Panc1 (cell line): ENCODE measurements at regions not wholly inside any gene's neighbourhood (a gene's known extent, or its start where the extent isn't known, plus 50 kb on each side); places are given as distances from the start of the nearest gene placed in this dataset.
"Not testable (repeated sequence)": the region's sequence is repeated elsewhere in the genome, so short reads cannot be mapped to it uniquely, and the experiment has no call there.

ENCODE experiments used
- ATAC-seq: fragments of 200-7000 bp; cut with Tn5 transposase; 2 replicates; pipeline ENCODE4 v1.9.1; 2020; ENCODE audit warnings: mild to moderate bottlenecking, moderate library complexity
- BruUV-seq: library from RNA; stranded (reverse); fragments of 400-500 nt; replicated peaks from 2 replicates; lab custom pipeline; 2021; lab: Mats Ljungman, UMichigan
- CTCF ChIA-PET: fragments of 300-600 bp; sonication (Branson Sonifier 250); formaldehyde crosslinking; loops from one replicate; lab custom pipeline; 2022; ENCODE audit warnings: antibody characterized with exemption; lab: Charles Lee
- POLR2A ChIA-PET: fragments of 300-600 bp; sonication (Branson Sonifier 250); formaldehyde crosslinking; loops from one replicate; lab custom pipeline; 2022; ENCODE audit warnings: antibody characterized with exemption; lab: Charles Lee
- DNase-seq: peaks from one replicate; pipeline ENCODE4 v3.0.0-alpha.2; 2010; ENCODE audit warnings: low read depth, low spot score
- H3K27ac ChIP-seq: 2 replicates; pipeline ENCODE4 v1.5.1; 2011; ENCODE audit warnings: mild to moderate bottlenecking, low read length, inconsistent platforms
- H3K27me3 ChIP-seq: fragments of 200-500 bp; sonication (Bioruptor generic); 2 replicates; pipeline ENCODE4 v1.6.0; 2014; ENCODE audit warnings: low read length, inconsistent platforms; ENCODE audit not compliant: control insufficient read depth, insufficient read depth
- H3K36me3 ChIP-seq: fragments of 200-500 bp; sonication (Bioruptor generic); 2 replicates; pipeline ENCODE4 v1.5.1; 2014; ENCODE audit warnings: inconsistent platforms, mild to moderate bottlenecking, low read length, moderate library complexity; ENCODE audit not compliant: control insufficient read depth, insufficient read depth
- H3K4me1 ChIP-seq: 2 replicates; pipeline ENCODE4 v1.5.1; 2011; ENCODE audit warnings: inconsistent platforms, mild to moderate bottlenecking, low read length, moderate library complexity; ENCODE audit not compliant: control insufficient read depth, insufficient read depth
- H3K4me3 ChIP-seq, 2 experiments: 2 replicates each; pipeline ENCODE4 v1.5.1; 2011 to 2012; ENCODE audit warnings: low read depth in 2 of 2, low read length in 2 of 2, mild to moderate bottlenecking in 2 of 2, inconsistent platforms in 1 of 2, moderate library complexity in 1 of 2
- H3K9me3 ChIP-seq: fragments of 200-500 bp; sonication (Bioruptor generic); 2 replicates; pipeline ENCODE4 v1.5.1; 2014; ENCODE audit warnings: low read depth, mild to moderate bottlenecking, inconsistent platforms, low read length, moderate library complexity; ENCODE audit not compliant: control insufficient read depth, insufficient read depth
- POLR2AphosphoS5 ChIP-seq: IDR thresholded peaks from 2 replicates; pipeline ENCODE4 v1.6.1; 2012; ENCODE audit warnings: mild to moderate bottlenecking, low read depth, low read length, moderate library complexity
- SIN3A ChIP-seq: IDR thresholded peaks from 2 replicates; pipeline ENCODE4 v1.6.1; 2012; ENCODE audit warnings: low read depth, mild to moderate bottlenecking, low read length, moderate library complexity, borderline replicate concordance; ENCODE audit not compliant: insufficient read depth
- TCF7L2 ChIP-seq: IDR thresholded peaks from 2 replicates; pipeline ENCODE4 v1.6.1; 2011; ENCODE audit warnings: mild to moderate bottlenecking, low read depth, low read length, inconsistent platforms
- in situ Hi-C: cut with HindIII; loops from 2 replicates; pipeline ENCODE4 v1.10.0; 2016; ENCODE audit warnings: low sequenced_read_pairs, low pct_unique_long_range_greater_than_20kb
- intact Hi-C: fragments of 100-400 bp; cut with micrococcal nuclease; formaldehyde crosslinking; loops from one replicate; pipeline ENCODE4 v1.10.0; 2022; ENCODE audit not compliant: unreplicated experiment
- TF ChIP-seq, protein P1 (sequence below), 2 experiments: IDR thresholded peaks; 2 replicates each; pipeline ENCODE4 v1.6.1; 2011 to 2012; ENCODE audit warnings: low read depth in 2 of 2, control low read depth in 1 of 2, low read length in 1 of 2, mild to moderate bottlenecking in 1 of 2, moderate library complexity in 1 of 2; ENCODE audit not compliant: insufficient read depth in 1 of 2
- TF ChIP-seq, protein P2 (sequence below): fragments of 450-650 bp; IDR thresholded peaks from 2 replicates; pipeline ENCODE4 v1.5.1; 2017; ENCODE audit warnings: mild to moderate bottlenecking

DNA sequence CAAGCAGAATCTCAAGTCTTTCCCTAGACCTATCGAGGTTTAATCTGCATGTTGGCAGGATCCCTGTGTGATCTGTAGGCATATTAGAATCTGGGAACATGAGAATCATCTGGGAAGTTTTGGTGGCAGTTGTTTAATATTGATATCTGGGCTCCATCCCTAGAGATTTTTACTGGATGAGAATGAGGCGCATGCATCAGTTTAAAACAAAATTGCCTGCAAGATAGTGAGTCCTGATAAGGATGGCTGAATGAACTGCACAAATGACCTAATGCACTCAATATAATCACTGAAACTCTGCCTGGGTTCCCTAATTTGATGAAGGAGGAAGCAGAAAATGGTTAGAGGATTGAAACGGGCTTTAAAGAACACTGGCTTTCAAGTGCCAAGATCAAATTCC is 218.0 kb downstream of the FGFR2 start:
- H3K4me1 ChIP-seq = no peaks in the 10 kb centered on the region
- BruUV-seq = no TSS peak
- intact Hi-C loops (no loop called here), in situ Hi-C loops (no loop called here)
- ChIA-PET CTCF (no interaction called here), POLR2A (no interaction called here)
- H3K4me3 ChIP-seq = no peak overlapping the region
- DNase-seq (no peak), ATAC-seq (no peak)
- TF ChIP-seq POLR2AphosphoS5 (no peak), TCF7L2 (no peak), SIN3A (no peak)
- TF ChIP-seq, protein P1, sequence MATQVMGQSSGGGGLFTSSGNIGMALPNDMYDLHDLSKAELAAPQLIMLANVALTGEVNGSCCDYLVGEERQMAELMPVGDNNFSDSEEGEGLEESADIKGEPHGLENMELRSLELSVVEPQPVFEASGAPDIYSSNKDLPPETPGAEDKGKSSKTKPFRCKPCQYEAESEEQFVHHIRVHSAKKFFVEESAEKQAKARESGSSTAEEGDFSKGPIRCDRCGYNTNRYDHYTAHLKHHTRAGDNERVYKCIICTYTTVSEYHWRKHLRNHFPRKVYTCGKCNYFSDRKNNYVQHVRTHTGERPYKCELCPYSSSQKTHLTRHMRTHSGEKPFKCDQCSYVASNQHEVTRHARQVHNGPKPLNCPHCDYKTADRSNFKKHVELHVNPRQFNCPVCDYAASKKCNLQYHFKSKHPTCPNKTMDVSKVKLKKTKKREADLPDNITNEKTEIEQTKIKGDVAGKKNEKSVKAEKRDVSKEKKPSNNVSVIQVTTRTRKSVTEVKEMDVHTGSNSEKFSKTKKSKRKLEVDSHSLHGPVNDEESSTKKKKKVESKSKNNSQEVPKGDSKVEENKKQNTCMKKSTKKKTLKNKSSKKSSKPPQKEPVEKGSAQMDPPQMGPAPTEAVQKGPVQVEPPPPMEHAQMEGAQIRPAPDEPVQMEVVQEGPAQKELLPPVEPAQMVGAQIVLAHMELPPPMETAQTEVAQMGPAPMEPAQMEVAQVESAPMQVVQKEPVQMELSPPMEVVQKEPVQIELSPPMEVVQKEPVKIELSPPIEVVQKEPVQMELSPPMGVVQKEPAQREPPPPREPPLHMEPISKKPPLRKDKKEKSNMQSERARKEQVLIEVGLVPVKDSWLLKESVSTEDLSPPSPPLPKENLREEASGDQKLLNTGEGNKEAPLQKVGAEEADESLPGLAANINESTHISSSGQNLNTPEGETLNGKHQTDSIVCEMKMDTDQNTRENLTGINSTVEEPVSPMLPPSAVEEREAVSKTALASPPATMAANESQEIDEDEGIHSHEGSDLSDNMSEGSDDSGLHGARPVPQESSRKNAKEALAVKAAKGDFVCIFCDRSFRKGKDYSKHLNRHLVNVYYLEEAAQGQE (IDR thresholded peaks at IDR 0.05; ENCODE audit: insufficient read depth in 1 of 2, low read depth in 2 of 2, low read length in 1 of 2) = no peak
- TF ChIP-seq, protein P2, sequence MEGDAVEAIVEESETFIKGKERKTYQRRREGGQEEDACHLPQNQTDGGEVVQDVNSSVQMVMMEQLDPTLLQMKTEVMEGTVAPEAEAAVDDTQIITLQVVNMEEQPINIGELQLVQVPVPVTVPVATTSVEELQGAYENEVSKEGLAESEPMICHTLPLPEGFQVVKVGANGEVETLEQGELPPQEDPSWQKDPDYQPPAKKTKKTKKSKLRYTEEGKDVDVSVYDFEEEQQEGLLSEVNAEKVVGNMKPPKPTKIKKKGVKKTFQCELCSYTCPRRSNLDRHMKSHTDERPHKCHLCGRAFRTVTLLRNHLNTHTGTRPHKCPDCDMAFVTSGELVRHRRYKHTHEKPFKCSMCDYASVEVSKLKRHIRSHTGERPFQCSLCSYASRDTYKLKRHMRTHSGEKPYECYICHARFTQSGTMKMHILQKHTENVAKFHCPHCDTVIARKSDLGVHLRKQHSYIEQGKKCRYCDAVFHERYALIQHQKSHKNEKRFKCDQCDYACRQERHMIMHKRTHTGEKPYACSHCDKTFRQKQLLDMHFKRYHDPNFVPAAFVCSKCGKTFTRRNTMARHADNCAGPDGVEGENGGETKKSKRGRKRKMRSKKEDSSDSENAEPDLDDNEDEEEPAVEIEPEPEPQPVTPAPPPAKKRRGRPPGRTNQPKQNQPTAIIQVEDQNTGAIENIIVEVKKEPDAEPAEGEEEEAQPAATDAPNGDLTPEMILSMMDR = no peak
- H3K27ac ChIP-seq = no peak overlapping the region
- no peaks in the 10 kb centered on the region for H3K36me3 ChIP-seq
- no peaks in the 10 kb centered on the region for H3K27me3 ChIP-seq
- H3K9me3 ChIP-seq = no peaks in the 10 kb centered on the region

DNA sequence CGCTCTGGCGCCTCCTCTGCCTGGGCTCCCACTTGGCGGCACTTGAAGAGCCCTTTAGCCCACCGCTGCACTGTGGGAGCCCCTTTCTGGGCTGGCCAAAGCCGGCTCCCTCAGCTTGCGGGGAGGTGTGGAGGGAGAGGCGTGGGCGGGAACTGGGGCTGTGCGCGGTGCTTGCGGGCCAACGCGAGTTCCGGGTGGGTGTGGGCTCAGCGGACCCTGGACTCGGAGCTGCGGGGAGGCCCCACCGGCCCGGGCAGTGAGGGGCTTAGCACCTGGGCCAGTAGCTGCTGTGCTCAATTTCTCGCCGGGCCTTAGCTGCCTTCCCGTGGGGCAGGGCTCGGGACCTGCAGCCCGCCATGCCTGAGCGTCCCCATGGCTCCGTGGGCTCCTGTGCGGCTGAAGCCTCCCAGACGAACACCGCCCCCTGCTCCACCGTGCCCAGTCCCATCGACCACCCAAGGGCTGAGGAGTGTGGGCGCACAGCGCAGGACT is 216.2 kb downstream of the FGFR2 start:
- in situ Hi-C loops, intact Hi-C loops, ATAC-seq, BruUV-seq, CTCF ChIA-PET, H3K36me3 ChIP-seq, H3K4me3 ChIP-seq, H3K9me3 ChIP-seq, POLR2A ChIA-PET, DNase-seq, H3K4me1 ChIP-seq, H3K27ac ChIP-seq, H3K27me3 ChIP-seq: not testable (repeated sequence)

DNA sequence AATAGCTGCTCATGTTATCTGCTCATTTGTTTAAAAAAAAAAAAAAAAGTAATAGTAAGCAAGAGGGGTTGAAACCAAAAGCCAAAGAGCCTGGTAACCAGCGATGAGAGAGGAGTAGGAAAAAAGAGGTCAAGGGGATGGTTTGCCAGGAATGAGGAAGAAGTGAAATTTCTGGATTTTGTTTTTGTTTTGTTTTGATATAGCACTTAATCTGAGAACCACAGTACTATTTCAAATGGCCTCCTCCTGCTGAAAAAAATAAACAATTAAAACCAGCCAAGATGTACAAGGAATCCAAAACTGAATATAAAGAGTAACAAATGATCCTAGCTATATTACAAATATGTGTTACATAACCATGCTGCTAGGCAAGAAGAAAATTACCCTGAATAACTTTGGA is 213.1 kb downstream of the FGFR2 start:
- H3K9me3 ChIP-seq = no peaks in the 10 kb centered on the region
- DNase-seq (no peak), ATAC-seq (no peak)
- no peak for TF ChIP-seq TCF7L2
- TF ChIP-seq, protein P1 (IDR thresholded peaks at IDR 0.05; ENCODE audit: insufficient read depth in 1 of 2, low read depth in 2 of 2, low read length in 1 of 2) = no peak
- TF ChIP-seq POLR2AphosphoS5 = no peak
- no peak for TF ChIP-seq SIN3A
- TF ChIP-seq, protein P2 = no peak
- BruUV-seq = no TSS peak
- intact Hi-C loops (no loop called here), in situ Hi-C loops (no loop called here)
- no peaks in the 10 kb centered on the region for H3K27me3 ChIP-seq
- ChIA-PET CTCF (no interaction called here), POLR2A (no interaction called here)
- no peak overlapping the region for H3K4me3 ChIP-seq
- H3K4me1 ChIP-seq = no peaks in the 10 kb centered on the region
- no peaks in the 10 kb centered on the region for H3K36me3 ChIP-seq
- no peak overlapping the region for H3K27ac ChIP-seq
